ENCODE measurements at regions not wholly inside any gene's neighbourhood (a gene's known extent, or its start where the extent isn't known, plus 50 kb on each side); places are given as distances from the start of the nearest gene placed in this dataset.

DNA sequence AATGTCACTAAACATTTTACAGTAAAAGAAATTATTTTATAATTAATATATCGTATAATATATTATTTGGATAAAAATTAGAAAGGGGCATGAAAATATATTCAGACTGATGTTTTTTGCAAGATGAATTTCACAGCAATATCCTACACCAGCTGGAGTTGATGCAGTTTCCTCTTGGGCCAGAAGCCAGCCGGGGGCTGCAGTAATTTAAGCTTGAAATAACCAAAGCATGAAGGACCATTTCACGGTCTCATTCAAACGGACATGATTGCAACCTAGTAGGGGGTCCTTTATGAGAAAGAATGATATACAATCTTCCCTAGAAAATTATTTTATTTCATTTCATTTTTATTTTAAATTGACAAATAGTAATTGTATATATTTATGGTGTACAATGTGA lies 797.2 kb upstream of the PCDH9 start:
- TF ChIP-seq, protein P1, sequence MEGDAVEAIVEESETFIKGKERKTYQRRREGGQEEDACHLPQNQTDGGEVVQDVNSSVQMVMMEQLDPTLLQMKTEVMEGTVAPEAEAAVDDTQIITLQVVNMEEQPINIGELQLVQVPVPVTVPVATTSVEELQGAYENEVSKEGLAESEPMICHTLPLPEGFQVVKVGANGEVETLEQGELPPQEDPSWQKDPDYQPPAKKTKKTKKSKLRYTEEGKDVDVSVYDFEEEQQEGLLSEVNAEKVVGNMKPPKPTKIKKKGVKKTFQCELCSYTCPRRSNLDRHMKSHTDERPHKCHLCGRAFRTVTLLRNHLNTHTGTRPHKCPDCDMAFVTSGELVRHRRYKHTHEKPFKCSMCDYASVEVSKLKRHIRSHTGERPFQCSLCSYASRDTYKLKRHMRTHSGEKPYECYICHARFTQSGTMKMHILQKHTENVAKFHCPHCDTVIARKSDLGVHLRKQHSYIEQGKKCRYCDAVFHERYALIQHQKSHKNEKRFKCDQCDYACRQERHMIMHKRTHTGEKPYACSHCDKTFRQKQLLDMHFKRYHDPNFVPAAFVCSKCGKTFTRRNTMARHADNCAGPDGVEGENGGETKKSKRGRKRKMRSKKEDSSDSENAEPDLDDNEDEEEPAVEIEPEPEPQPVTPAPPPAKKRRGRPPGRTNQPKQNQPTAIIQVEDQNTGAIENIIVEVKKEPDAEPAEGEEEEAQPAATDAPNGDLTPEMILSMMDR (conservative IDR thresholded peaks at IDR 0.05; ENCODE audit: low read length) = no peak
- no peak for DNase-seq (ENCODE audit: low read depth)
- H3K4me3 ChIP-seq (ENCODE audit: low read length) = no peak overlapping the region

DNA sequence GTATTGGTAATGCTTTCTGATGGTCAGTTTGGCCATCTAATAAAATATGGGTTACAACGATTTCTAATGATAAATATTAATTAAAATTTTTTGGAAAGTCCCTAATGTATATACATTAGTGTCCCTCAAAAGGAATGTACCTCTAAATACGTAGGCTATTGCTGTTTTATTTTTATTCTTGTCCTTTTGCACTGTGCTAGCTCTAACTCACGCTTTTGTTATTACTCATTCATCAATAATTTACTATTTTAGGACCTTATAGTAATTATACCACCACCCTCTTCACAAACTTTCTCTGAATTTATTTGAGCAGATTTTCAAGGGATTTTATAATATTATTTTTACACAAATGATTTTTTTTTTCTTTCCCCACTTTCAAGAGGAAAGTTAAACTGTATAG lies 795.9 kb upstream of the PCDH9 start:
- H3K4me3 ChIP-seq (ENCODE audit: low read length) = no peak overlapping the region
- no peak for DNase-seq (ENCODE audit: low read depth)
- TF ChIP-seq, protein P1 (conservative IDR thresholded peaks at IDR 0.05; ENCODE audit: low read length) = no peak

DNA sequence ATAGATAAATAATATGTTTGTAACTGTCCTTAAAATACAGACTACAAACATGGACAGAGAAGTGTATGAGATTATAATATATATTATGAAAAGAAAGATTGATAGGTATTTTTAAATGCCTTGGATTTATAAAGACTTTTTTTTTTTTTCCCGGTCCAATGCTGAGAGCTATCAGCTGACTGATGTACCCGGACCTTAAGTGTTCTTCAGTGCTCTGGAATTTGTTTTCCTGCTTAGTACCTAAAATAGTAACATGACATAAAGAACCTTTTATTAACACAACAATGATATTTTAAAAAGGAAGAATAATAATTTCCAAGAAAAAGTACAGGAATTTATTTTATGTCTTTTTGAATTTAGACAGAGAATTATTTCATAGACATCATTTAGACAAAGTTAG lies 795.5 kb upstream of the PCDH9 start:
- H3K4me3 ChIP-seq (ENCODE audit: low read length) = no peak overlapping the region
- DNase-seq (ENCODE audit: low read depth) = no peak
- TF ChIP-seq, protein P1 (conservative IDR thresholded peaks at IDR 0.05; ENCODE audit: low read length) = no peak

DNA sequence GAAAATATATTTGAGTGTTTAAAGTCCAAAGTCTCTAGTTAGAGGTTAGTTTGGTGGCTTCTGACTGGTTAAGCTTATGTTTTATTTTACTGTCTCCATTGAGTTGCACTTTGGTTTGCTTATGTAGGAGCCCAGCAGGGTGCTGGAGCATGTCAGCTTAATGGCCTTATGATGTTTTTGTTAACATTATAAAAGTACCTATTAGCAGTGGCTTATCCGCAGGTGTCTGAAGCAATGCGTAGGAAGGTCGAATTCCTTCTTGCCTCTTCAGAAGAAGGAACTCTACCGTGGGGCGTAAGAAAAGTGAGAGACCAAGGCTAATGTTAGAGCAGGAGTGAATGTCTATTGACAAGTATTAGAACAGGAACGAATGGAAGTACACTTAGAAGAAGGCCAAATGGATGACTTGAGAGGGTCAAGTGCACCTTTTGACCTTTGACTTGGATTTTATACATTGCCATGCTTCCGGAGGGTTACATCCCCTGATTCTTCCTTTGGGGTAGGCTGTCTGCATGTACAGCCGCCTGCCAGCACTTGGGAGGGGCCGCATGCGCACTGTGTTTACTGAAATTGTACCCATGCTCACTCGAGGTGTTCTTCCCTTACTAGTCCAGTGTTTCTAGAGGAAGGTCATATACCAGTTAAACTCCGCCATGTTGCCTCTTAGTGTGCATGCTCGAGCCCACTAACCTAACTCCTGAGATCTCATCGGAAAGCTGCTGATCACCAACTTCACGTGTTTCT lies 793.9 kb upstream of the PCDH9 start:
- no peak overlapping the region for H3K4me3 ChIP-seq (ENCODE audit: low read length)
- DNase-seq (ENCODE audit: low read depth) = no peak
- TF ChIP-seq, protein P1 (conservative IDR thresholded peaks at IDR 0.05; ENCODE audit: low read length) = no peak

DNA sequence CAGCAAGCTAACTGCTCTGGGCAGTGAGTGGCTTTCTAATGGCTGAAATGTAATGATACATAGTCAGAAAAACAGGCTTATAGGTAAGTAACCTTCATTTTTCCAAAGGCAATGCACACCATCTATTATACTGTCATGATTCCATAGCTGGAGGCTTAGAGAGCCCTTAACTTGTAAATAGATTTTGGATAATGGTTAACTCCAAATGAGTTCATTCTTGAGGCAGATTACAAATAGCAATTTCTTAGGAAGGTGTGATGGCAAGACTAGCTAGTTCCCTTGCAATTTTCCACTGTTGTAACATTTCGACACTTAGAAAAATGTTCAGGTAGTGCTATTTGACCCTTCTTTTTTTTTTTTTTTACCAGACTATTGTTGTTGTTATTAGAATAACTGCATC lies 789.8 kb upstream of the PCDH9 start:
- DNase-seq (ENCODE audit: low read depth) = no peak
- TF ChIP-seq, protein P1 (conservative IDR thresholded peaks at IDR 0.05; ENCODE audit: low read length) = no peak
- H3K4me3 ChIP-seq (ENCODE audit: low read length) = no peak overlapping the region

DNA sequence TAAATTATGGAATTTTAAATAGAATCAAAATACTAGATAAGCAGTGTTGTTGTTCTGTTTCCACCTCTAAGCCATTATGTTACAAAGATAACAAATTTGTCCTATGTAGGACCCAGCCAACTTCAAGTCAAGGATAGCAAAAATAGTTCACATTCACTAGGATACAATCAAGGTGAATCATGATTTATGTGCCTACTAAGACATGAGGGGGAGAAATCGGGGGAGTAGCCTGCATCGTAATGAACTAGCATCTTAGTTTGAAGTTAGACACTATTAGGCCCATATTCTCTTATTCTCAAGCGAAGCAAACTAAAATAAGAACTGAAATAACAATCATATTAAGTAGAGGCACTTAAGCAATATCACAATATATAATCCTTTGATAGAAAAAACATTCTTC lies 779.4 kb upstream of the PCDH9 start:
- TF ChIP-seq, protein P1 (conservative IDR thresholded peaks at IDR 0.05; ENCODE audit: low read length) = no peak
- DNase-seq (ENCODE audit: low read depth) = no peak
- H3K4me3 ChIP-seq (ENCODE audit: low read length) = no peak overlapping the region

DNA sequence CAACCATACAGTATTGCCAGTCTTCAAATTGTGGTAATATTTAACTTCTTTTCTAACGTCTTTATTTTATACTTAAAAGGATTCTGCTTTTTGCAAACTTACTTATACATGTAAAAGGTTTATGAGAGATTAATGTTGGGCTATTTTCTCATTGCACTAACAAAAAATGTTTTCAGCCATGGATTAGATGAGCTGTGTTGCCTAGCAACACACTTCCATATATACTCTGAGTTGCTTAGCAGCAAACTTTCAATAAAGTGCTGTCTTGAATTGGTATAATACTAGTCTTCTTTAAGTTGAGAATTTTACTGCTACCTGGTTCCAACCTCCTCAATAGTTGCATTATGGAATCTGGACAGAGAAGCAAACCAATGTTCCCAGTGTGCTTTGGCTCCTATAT lies 777.4 kb upstream of the PCDH9 start:
- no peak for DNase-seq (ENCODE audit: low read depth)
- TF ChIP-seq, protein P1 (conservative IDR thresholded peaks at IDR 0.05; ENCODE audit: low read length) = no peak
- no peak overlapping the region for H3K4me3 ChIP-seq (ENCODE audit: low read length)

Measured in AG10803 (cell line).